GM12878 (cell line): ENCODE measurements at regions not wholly inside any gene's neighbourhood (a gene's known extent, or its start where the extent isn't known, plus 50 kb on each side); places are given as distances from the start of the nearest gene placed in this dataset.

Source experiments
- EP300 ChIP-seq, 2 experiments: fragments of 150-350 bp in 1 of 2; IDR thresholded peaks; 2 replicates each; pipeline ENCODE4 v1.6.1; 2011 to 2012; ENCODE audit warnings: low read depth in 2 of 2, low read length in 2 of 2, borderline replicate concordance in 1 of 2, improper control_type of control experiment in 1 of 2, inconsistent platforms in 1 of 2; ENCODE audit not compliant: control insufficient read depth in 1 of 2
- ESRRA ChIP-seq: IDR thresholded peaks from 2 replicates; pipeline ENCODE4 v1.6.1; 2012; ENCODE audit warnings: mild to moderate bottlenecking, low read length, improper control_type of control experiment
- POLR2A ChIP-seq: IDR thresholded peaks from 2 replicates; pipeline ENCODE4 v1.6.1; 2011; ENCODE audit warnings: low read depth, mild to moderate bottlenecking, low read length
- TARDBP ChIP-seq: IDR thresholded peaks from 2 replicates; pipeline ENCODE4 v1.6.1; 2016; ENCODE audit warnings: borderline replicate concordance
- YBX1 ChIP-seq: fragments of 450-650 bp; IDR thresholded peaks from 2 replicates; pipeline ENCODE4 v1.6.1; 2016; ENCODE audit warnings: antibody characterized with exemption
- TF ChIP-seq, protein P1 (sequence below), 3 experiments: IDR thresholded peaks in 2 of 3; conservative IDR thresholded peaks in 1 of 3; 2 replicates each; pipeline ENCODE4 v1.5.1; 2011; ENCODE audit warnings: low read depth in 3 of 3, low read length in 3 of 3, mild to moderate bottlenecking in 3 of 3, control low read depth in 2 of 3, moderate library complexity in 2 of 3, inconsistent platforms in 1 of 3, mixed read lengths in 1 of 3; ENCODE audit not compliant: control insufficient read depth in 2 of 3, insufficient read depth in 1 of 3; ENCODE audit errors: extremely low read depth in 1 of 3

DNA sequence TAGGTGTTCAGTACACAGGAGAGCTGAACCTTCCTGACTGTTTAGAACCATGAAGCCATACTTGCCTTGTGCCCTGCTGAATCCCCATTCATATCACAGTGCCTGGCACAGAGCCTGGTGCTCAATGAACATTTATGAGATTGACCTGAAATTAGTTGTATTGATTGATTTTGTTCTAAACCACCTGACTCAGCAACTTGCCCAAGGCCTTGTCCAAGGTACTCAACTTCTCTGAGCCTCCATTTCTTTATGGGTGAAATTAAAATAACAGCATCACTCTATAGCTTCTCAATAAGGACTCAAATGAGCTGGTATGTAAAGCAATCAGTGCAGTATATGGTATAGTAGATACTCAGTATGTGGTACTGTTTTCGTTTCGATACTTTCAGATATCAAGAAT is 208.1 kb downstream of the SLC39A8 start:
- TF ChIP-seq, protein P1, sequence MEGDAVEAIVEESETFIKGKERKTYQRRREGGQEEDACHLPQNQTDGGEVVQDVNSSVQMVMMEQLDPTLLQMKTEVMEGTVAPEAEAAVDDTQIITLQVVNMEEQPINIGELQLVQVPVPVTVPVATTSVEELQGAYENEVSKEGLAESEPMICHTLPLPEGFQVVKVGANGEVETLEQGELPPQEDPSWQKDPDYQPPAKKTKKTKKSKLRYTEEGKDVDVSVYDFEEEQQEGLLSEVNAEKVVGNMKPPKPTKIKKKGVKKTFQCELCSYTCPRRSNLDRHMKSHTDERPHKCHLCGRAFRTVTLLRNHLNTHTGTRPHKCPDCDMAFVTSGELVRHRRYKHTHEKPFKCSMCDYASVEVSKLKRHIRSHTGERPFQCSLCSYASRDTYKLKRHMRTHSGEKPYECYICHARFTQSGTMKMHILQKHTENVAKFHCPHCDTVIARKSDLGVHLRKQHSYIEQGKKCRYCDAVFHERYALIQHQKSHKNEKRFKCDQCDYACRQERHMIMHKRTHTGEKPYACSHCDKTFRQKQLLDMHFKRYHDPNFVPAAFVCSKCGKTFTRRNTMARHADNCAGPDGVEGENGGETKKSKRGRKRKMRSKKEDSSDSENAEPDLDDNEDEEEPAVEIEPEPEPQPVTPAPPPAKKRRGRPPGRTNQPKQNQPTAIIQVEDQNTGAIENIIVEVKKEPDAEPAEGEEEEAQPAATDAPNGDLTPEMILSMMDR (IDR thresholded peaks at IDR 0.05 in 2 of 3, conservative IDR thresholded peaks at IDR 0.05 in 1 of 3; ENCODE audit: control insufficient read depth in 2 of 3, extremely low read depth in 1 of 3, insufficient read depth in 1 of 3, low read depth in 3 of 3, low read length in 3 of 3): no peak
- no peak for TF ChIP-seq ESRRA
- TF ChIP-seq POLR2A: no peak
- no peak for TF ChIP-seq YBX1
- TF ChIP-seq TARDBP: no peak
- no peak for TF ChIP-seq EP300 (IDR thresholded peaks at IDR 0.05; ENCODE audit: borderline replicate concordance in 1 of 2, control insufficient read depth in 1 of 2, low read depth in 2 of 2, low read length in 2 of 2)
